ENCODE measurements at regions not wholly inside any gene's neighbourhood (a gene's known extent, or its start where the extent isn't known, plus 50 kb on each side); places are given as distances from the start of the nearest gene placed in this dataset.
A peak's percentile ranks its signal among the peaks of the same experiment; 100 is the strongest.

- H3K27me3 ChIP-seq, result no peaks in the 10 kb centered on the region
- H3K4me3 ChIP-seq, result peak overlapping the region; percentile 72 to 82
- no peak for TF ChIP-seq POLR2A (IDR thresholded peaks at IDR 0.05)
- H3K9me3 ChIP-seq, result no peaks in the 10 kb centered on the region
- H3K36me3 ChIP-seq (ENCODE audit: low read depth, missing control alignments), result no peaks in the 10 kb centered on the region
- intact Hi-C loops (cut with DNase I; ENCODE audit: low total_unique reads), result no loop called here
- H3K27ac ChIP-seq, result peak overlapping the region; percentile 36 to 73
- H3K4me1 ChIP-seq, result peaks cover 3% of the 10 kb centered on the region
- 0 to 3% methylated on average over 7 to 13 of the region's 20 CpGs for WGBS, 2 donors
- peak; percentile 97 for DNase-seq
Observed at GRCh38 chr2:129877289-129877741, 102.2 kb upstream of the RAB6C start.

DNA sequence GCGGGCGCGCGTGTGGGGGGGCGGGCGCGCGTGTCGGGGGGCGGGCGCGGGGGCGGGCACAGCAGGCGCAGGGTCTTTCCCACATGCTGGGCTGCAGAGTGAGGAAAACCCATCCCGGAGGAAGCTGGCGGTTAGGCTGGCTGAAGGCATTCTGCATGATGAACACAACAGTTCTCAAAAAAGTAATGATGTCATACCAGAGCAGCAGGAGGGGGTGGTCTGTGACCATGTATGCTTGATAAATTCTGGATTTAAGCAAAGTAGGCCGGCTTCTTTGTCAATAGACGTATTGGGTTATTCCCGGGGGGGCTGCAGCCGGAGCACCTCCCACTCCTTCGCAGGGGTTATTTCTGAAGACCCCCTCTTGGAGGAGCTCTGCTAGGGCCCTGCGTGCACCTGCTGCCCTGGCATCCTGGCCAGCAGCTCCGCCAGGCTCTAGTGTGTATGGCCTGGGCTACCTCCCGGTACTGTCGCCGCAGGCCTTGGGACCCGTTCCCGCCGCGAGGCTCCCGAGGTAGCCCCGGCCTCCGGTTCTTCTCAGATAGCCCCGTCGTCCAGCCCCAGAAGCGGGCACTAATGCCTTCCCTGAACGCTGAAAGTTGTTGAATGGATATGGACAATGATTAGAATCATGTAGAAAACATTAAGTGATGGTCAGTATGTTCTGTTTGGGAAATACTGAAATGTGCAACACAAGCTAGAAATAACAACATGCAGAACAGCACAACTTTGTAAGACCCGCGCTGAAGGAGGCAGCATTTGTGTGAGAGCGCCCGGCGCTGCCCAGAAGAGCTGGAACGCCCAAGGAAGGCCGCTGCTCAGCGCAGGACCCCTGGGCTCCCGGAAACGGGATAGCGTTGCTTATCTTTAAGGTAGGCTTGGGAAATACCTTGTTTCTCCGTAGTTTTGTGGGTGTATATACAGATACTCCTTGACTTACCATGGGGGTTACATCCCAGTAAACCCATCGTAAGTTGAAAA is 101.4 kb upstream of the RAB6C start:
- whole genome bisulfite sequencing, 2 donors, result 25 to 26% methylated on average over 36 to 37 of the region's 50 CpGs
- Histone ChIP-seq H3K36me3 (ENCODE audit: low read depth, missing control alignments) (no peaks in the 10 kb centered on the region), H3K27me3 (no peaks in the 10 kb centered on the region), H3K27ac (peak overlapping the region; percentile 59 to 78), H3K9me3 (no peaks in the 10 kb centered on the region), H3K4me3 (peak overlapping the region; percentile 72 to 82), H3K4me1 (peaks cover 3% of the 10 kb centered on the region)
- intact Hi-C loops (cut with DNase I; ENCODE audit: low total_unique reads), result no loop called here
- DNase-seq, result peak; percentile 38
- TF ChIP-seq, protein P1, sequence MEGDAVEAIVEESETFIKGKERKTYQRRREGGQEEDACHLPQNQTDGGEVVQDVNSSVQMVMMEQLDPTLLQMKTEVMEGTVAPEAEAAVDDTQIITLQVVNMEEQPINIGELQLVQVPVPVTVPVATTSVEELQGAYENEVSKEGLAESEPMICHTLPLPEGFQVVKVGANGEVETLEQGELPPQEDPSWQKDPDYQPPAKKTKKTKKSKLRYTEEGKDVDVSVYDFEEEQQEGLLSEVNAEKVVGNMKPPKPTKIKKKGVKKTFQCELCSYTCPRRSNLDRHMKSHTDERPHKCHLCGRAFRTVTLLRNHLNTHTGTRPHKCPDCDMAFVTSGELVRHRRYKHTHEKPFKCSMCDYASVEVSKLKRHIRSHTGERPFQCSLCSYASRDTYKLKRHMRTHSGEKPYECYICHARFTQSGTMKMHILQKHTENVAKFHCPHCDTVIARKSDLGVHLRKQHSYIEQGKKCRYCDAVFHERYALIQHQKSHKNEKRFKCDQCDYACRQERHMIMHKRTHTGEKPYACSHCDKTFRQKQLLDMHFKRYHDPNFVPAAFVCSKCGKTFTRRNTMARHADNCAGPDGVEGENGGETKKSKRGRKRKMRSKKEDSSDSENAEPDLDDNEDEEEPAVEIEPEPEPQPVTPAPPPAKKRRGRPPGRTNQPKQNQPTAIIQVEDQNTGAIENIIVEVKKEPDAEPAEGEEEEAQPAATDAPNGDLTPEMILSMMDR (IDR thresholded peaks at IDR 0.05), result no peak
- TF ChIP-seq POLR2A (IDR thresholded peaks at IDR 0.05), result no peak

GRCh38 chr2:129879614-129880180 is 99.8 kb upstream of the RAB6C start:
- Histone ChIP-seq H3K4me1 (peaks cover 3% of the 10 kb centered on the region), H3K36me3 (ENCODE audit: low read depth, missing control alignments) (no peaks in the 10 kb centered on the region)

GRCh38 chr2:129880309-129880708 is 99.2 kb upstream of the RAB6C start:
- H3K4me3 ChIP-seq, result no peak overlapping the region
- peak; percentile 3 for DNase-seq
- H3K4me1 ChIP-seq, result peaks cover 3% of the 10 kb centered on the region
- no peak for TF ChIP-seq POLR2A (IDR thresholded peaks at IDR 0.05)
- TF ChIP-seq, protein P1 (IDR thresholded peaks at IDR 0.05), result no peak
- H3K27ac ChIP-seq, result no peak overlapping the region
- no peaks in the 10 kb centered on the region for H3K27me3 ChIP-seq
- H3K36me3 ChIP-seq (ENCODE audit: low read depth, missing control alignments), result no peaks in the 10 kb centered on the region
- intact Hi-C loops (cut with DNase I; ENCODE audit: low total_unique reads), result no loop called here
- H3K9me3 ChIP-seq, result no peaks in the 10 kb centered on the region
- WGBS, 2 donors, result 95 to 100% methylated on average over 4 to 5 of the region's 5 CpGs

More at GRCh38 chr2:129879614-129880180, 99.8 kb upstream of the RAB6C start:
- no peak for DNase-seq
- 91 to 92% methylated on average over 7 to 9 of the region's 9 CpGs for WGBS, 2 donors
- Histone ChIP-seq H3K27ac (no peak overlapping the region), H3K27me3 (no peaks in the 10 kb centered on the region), H3K4me3 (no peak overlapping the region), H3K9me3 (no peaks in the 10 kb centered on the region)
- no peak for TF ChIP-seq POLR2A (IDR thresholded peaks at IDR 0.05)
- TF ChIP-seq, protein P1 (IDR thresholded peaks at IDR 0.05), result no peak
- intact Hi-C loops (cut with DNase I; ENCODE audit: low total_unique reads), result no loop called here

- no peak for TF ChIP-seq POLR2A (IDR thresholded peaks at IDR 0.05)
- TF ChIP-seq, protein P1 (IDR thresholded peaks at IDR 0.05), result no peak
- no peaks in the 10 kb centered on the region for H3K27me3 ChIP-seq
- intact Hi-C loops (cut with DNase I; ENCODE audit: low total_unique reads), result no loop called here
- no peak for DNase-seq
- H3K9me3 ChIP-seq, result no peaks in the 10 kb centered on the region
- H3K4me1 ChIP-seq, result peaks cover 3% of the 10 kb centered on the region
- WGBS, 2 donors, result 85 to 93% methylated on average over 6 of the region's 6 CpGs
- H3K27ac ChIP-seq, result no peak overlapping the region
- H3K36me3 ChIP-seq (ENCODE audit: low read depth, missing control alignments), result no peaks in the 10 kb centered on the region
- no peak overlapping the region for H3K4me3 ChIP-seq
Observed at GRCh38 chr2:129880971-129881370, 98.5 kb upstream of the RAB6C start.

Data from testis (tissue), 2 donors.